Activated CD4-positive, alpha-beta T cell treated with anti-CD3 and anti-CD28 coated beads, Interleukin-2, amount 50 U/mL, for 48 hours (primary cell): ENCODE measurements at regions not wholly inside any gene's neighbourhood (a gene's known extent, or its start where the extent isn't known, plus 50 kb on each side); places are given as distances from the start of the nearest gene placed in this dataset.

Experiments
- DNase-seq, 2 experiments: peaks; one replicate each; pipeline ENCODE4 v3.0.0-alpha.2; 2020

- DNase-seq, result no peak
These were observed 67.2 kb upstream of the DLK1 start for GRCh38 chr14:100659345-100660001.

- no peak for DNase-seq
These were observed 66.2 kb upstream of the DLK1 start for GRCh38 chr14:100660498-100660881.

- DNase-seq, result no peak
These were observed 65.6 kb upstream of the DLK1 start for GRCh38 chr14:100660882-100661635.

- DNase-seq, result peak; percentile 66 to 71
These were observed 63.6 kb upstream of the DLK1 start for GRCh38 chr14:100662879-100663760.

- no peak for DNase-seq
These were observed 63.0 kb upstream of the DLK1 start for GRCh38 chr14:100663761-100664052.

GRCh38 chr14:100664231-100664630 lies 62.5 kb upstream of the DLK1 start:
- no peak for DNase-seq

- DNase-seq, result no peak
These were observed 61.7 kb upstream of the DLK1 start for GRCh38 chr14:100664841-100665510.

GRCh38 chr14:100665511-100666032 lies 61.1 kb upstream of the DLK1 start:
- DNase-seq, result no peak

GRCh38 chr14:100666403-100666802 lies 60.3 kb upstream of the DLK1 start:
- no peak for DNase-seq

GRCh38 chr14:100666851-100667250 lies 59.8 kb upstream of the DLK1 start:
- no peak for DNase-seq

- no peak for DNase-seq
These were observed 59.0 kb upstream of the DLK1 start for GRCh38 chr14:100667656-100668055.

- no peak for DNase-seq
These were observed 58.3 kb upstream of the DLK1 start for GRCh38 chr14:100668352-100668751.

- no peak for DNase-seq
These were observed 57.7 kb upstream of the DLK1 start for GRCh38 chr14:100669011-100669412.

GRCh38 chr14:100669468-100669867 lies 57.2 kb upstream of the DLK1 start:
- DNase-seq, result no peak

- DNase-seq, result no peak
These were observed 56.5 kb upstream of the DLK1 start for GRCh38 chr14:100670017-100670752.

GRCh38 chr14:100670753-100671049 lies 56.0 kb upstream of the DLK1 start:
- no peak for DNase-seq

GRCh38 chr14:100671386-100671901 lies 55.2 kb upstream of the DLK1 start:
- DNase-seq, result no peak

GRCh38 chr14:100671906-100672305 lies 54.8 kb upstream of the DLK1 start:
- no peak for DNase-seq

GRCh38 chr14:100673085-100673806 lies 53.4 kb upstream of the DLK1 start:
- no peak for DNase-seq

- DNase-seq, result no peak
These were observed 52.9 kb upstream of the DLK1 start for GRCh38 chr14:100673807-100674154.

- DNase-seq, result no peak
These were observed 52.3 kb upstream of the DLK1 start for GRCh38 chr14:100674428-100674827.
